HEK293 (cell line): ENCODE measurements at regions not wholly inside any gene's neighbourhood (a gene's known extent, or its start where the extent isn't known, plus 50 kb on each side); places are given as distances from the start of the nearest gene placed in this dataset.

ENCODE experiments used
- CTCF ChIA-PET: fragments of 350-600 bp; formaldehyde crosslinking; extraction: SDS; loops from one replicate; lab custom pipeline; 2021; ENCODE audit warnings: antibody characterized with exemption; lab: Yijun Ruan, JAX
- POLR2A ChIA-PET: fragments of 300-600 bp; formaldehyde crosslinking; extraction: SDS; loops from one replicate; lab custom pipeline; 2020; ENCODE audit warnings: antibody characterized with exemption, inconsistent platforms; lab: Yijun Ruan, JAX
- H3K27ac ChIP-seq: fragments of 200-500 bp; sonication (Bioruptor generic); 2 replicates; pipeline ENCODE4 v1.5.1; 2014; ENCODE audit warnings: low read depth, low read length, control low read depth, inconsistent platforms; ENCODE audit errors: extremely low read depth
- H3K36me3 ChIP-seq, 2 experiments: fragments of 200-500 bp in 1 of 2; sonication (Bioruptor generic) in 1 of 2; 1 replicate in 1 of 2; 2 replicates in 1 of 2; pipeline ENCODE4 v1.5.1; 2014 to 2017; ENCODE audit warnings: inconsistent platforms in 2 of 2, low read length in 2 of 2; ENCODE audit not compliant: control insufficient read depth in 2 of 2, insufficient read depth in 1 of 2
- H3K4me1 ChIP-seq: fragments of 200-500 bp; sonication (Bioruptor generic); 2 replicates; pipeline ENCODE4 v1.5.1; 2014; ENCODE audit warnings: mild to moderate bottlenecking, low read length, inconsistent platforms; ENCODE audit not compliant: control insufficient read depth, insufficient read depth
- H3K4me3 ChIP-seq: 2 replicates; pipeline ENCODE4 v1.5.1; 2011; ENCODE audit warnings: low read depth, mild to moderate bottlenecking, control low read depth, low read length, moderate library complexity
- H3K9me3 ChIP-seq: fragments of 200-500 bp; sonication (Bioruptor generic); 2 replicates; pipeline ENCODE4 v1.5.1; 2014; ENCODE audit warnings: low read depth, low read length, inconsistent platforms; ENCODE audit not compliant: control insufficient read depth, insufficient read depth
- KLF9 ChIP-seq: fragments of 450-650 bp; formaldehyde crosslinking; IDR thresholded peaks from 2 replicates; pipeline ENCODE4 v1.5.1; 2016; ENCODE audit warnings: missing biosample characterization, missing genetic modification characterization, low read depth
- OVOL3 ChIP-seq: fragments of 450-650 bp; formaldehyde crosslinking; IDR thresholded peaks from 2 replicates; pipeline ENCODE4 v1.5.1; 2016; ENCODE audit warnings: missing biosample characterization, missing genetic modification characterization
- PRDM1 ChIP-seq: fragments of 450-650 bp; formaldehyde crosslinking; IDR thresholded peaks from 2 replicates; pipeline ENCODE4; 2016; ENCODE audit warnings: missing biosample characterization, missing genetic modification characterization
- ZBTB7A ChIP-seq: fragments of 450-650 bp; formaldehyde crosslinking; IDR thresholded peaks from 2 replicates; pipeline ENCODE4 v1.5.1; 2016; ENCODE audit warnings: low read depth, missing biosample characterization, missing genetic modification characterization
- ZFP41 ChIP-seq: fragments of 450-650 bp; formaldehyde crosslinking; IDR thresholded peaks from 2 replicates; pipeline ENCODE4 v1.5.1; 2016; ENCODE audit warnings: missing biosample characterization, missing genetic modification characterization, borderline replicate concordance
- ZNF302 ChIP-seq: fragments of 450-650 bp; formaldehyde crosslinking; IDR thresholded peaks from 2 replicates; pipeline ENCODE4 v1.5.1; 2016; ENCODE audit warnings: missing biosample characterization, missing genetic modification characterization, low read depth
- ZNF561 ChIP-seq: fragments of 450-650 bp; IDR thresholded peaks from 2 replicates; pipeline ENCODE4 v1.5.1; 2018; ENCODE audit warnings: missing biosample characterization, missing genetic modification characterization, borderline replicate concordance
- ZNF654 ChIP-seq: fragments of 450-650 bp; formaldehyde crosslinking; IDR thresholded peaks from 2 replicates; pipeline ENCODE4 v1.5.1; 2016; ENCODE audit warnings: low read depth, missing biosample characterization, missing genetic modification characterization
- ZNF664 ChIP-seq: fragments of 450-650 bp; formaldehyde crosslinking; IDR thresholded peaks from 2 replicates; pipeline ENCODE4 v1.5.1; 2016; ENCODE audit warnings: missing biosample characterization, missing genetic modification characterization
- ZNF677 ChIP-seq: fragments of 450-650 bp; IDR thresholded peaks from 2 replicates; pipeline ENCODE4 v1.5.0; 2018; ENCODE audit warnings: missing biosample characterization, mild to moderate bottlenecking, missing genetic modification characterization, moderate library complexity
- ZNF76 ChIP-seq: fragments of 450-650 bp; formaldehyde crosslinking; IDR thresholded peaks from 2 replicates; pipeline ENCODE4; 2016; ENCODE audit warnings: low read depth, missing biosample characterization, missing genetic modification characterization, borderline replicate concordance
- TF ChIP-seq, protein P1 (sequence below): fragments of 450-650 bp; formaldehyde crosslinking; IDR thresholded peaks from 2 replicates; pipeline ENCODE4 v1.5.1; 2016; ENCODE audit warnings: missing biosample characterization, missing genetic modification characterization
- TF ChIP-seq, protein P2 (sequence below): fragments of 450-650 bp; IDR thresholded peaks from 2 replicates; pipeline ENCODE4 v1.5.1; 2018; ENCODE audit warnings: missing biosample characterization, mild to moderate bottlenecking, missing genetic modification characterization
- TF ChIP-seq, protein P3 (sequence below): fragments of 450-650 bp; formaldehyde crosslinking; IDR thresholded peaks from 2 replicates; pipeline ENCODE4 v1.5.1; 2016; ENCODE audit warnings: missing biosample characterization, missing genetic modification characterization
- TF ChIP-seq, protein P4 (sequence below): fragments of 450-650 bp; formaldehyde crosslinking; IDR thresholded peaks from 2 replicates; pipeline ENCODE4 v1.5.1; 2016; ENCODE audit warnings: missing biosample characterization, missing genetic modification characterization, borderline replicate concordance

DNA sequence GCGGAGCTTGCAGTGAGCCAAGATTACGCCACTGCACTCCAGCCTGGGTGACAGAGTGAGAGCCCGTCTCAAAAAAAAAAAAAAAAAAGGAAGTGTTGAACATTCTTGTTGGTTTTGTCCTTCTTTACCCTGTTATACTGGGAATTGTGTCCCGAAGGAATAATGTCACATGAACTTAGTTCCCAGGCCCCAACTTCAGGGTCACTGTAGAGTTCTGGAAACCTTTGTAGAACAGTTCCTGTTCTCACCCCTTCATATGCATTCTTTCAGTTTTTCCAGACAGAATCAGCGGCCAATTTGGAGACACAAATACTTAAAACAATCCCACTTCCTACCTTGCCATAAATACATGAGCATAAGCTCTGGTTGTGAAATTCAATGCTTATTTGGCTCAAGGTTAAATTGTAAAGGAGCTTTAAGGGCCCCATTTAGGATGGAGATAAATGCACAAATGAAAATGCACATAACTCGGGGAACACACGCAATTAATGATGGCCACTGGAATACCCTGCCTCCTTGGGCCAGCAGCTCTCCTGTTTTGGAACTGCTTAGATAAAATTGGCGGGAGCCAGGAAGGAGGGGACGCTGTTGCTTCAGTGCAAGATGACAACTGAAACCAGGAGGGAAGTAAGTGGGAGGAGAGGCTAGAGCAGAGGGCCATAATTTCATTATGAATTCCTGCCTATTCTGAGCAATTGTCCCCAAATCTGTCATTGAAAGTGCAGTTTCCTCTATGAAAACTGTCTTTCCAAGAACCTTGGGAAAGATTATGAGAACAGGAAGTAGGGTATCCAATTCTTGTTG, 153.7 kb downstream of the FGF1 start:
- no peaks in the 10 kb centered on the region for H3K4me1 ChIP-seq

DNA sequence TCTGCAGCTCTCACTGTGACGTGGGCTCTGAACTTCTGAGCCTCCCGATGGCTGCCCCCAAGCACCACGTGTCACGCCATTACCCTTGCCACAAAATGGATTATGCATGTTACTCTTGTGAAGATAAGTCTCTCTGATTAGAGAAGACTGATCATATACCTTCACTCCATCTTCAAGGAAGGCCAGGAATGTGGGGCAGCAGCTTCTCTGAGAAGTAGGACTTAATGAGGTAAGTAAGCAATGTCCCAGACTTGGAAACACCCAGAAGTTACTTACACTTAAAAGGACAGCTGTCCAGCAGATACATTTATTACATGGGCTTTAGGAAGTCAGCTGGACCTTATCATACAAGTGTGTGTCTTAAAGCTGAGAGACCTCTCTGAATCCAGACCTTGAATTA, 155.0 kb downstream of the FGF1 start:
- CTCF ChIA-PET, result interaction anchor here (0.7 kb wide), 1 partner anchor 71 kb away, joined by 3 read pairs; no protein-coding TSS in a partner anchor

More for the DNA sequence above, 153.7 kb downstream of the FGF1 start:
- TF ChIP-seq ZNF677 (no peak), ZFP41 (tag by site-specific recombination) (no peak), ZNF664 (no peak), ZNF654 (tag by site-specific recombination) (no peak), PRDM1 (tag by site-specific recombination) (no peak), ZBTB7A (no peak), ZNF561 (no peak), KLF9 (tag by site-specific recombination) (no peak), ZNF76 (tag by site-specific recombination) (no peak)
- TF ChIP-seq, protein P1, sequence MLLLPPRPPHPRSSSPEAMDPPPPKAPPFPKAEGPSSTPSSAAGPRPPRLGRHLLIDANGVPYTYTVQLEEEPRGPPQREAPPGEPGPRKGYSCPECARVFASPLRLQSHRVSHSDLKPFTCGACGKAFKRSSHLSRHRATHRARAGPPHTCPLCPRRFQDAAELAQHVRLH (tag by site-specific recombination), result no peak
- TF ChIP-seq, protein P2, sequence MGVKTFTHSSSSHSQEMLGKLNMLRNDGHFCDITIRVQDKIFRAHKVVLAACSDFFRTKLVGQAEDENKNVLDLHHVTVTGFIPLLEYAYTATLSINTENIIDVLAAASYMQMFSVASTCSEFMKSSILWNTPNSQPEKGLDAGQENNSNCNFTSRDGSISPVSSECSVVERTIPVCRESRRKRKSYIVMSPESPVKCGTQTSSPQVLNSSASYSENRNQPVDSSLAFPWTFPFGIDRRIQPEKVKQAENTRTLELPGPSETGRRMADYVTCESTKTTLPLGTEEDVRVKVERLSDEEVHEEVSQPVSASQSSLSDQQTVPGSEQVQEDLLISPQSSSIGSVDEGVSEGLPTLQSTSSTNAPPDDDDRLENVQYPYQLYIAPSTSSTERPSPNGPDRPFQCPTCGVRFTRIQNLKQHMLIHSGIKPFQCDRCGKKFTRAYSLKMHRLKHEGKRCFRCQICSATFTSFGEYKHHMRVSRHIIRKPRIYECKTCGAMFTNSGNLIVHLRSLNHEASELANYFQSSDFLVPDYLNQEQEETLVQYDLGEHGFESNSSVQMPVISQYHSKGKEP (tag by site-specific recombination), result no peak
- Histone ChIP-seq H3K9me3 (no peaks in the 10 kb centered on the region; the same call in 1 of the 2 replicates), H3K27ac (no peak overlapping the region), H3K36me3 (no peaks in the 10 kb centered on the region), H3K4me3 (no peak overlapping the region)
- ChIA-PET CTCF (no interaction called here), POLR2A (no interaction called here)

More for the DNA sequence above, 155.0 kb downstream of the FGF1 start:
- TF ChIP-seq, protein P3, sequence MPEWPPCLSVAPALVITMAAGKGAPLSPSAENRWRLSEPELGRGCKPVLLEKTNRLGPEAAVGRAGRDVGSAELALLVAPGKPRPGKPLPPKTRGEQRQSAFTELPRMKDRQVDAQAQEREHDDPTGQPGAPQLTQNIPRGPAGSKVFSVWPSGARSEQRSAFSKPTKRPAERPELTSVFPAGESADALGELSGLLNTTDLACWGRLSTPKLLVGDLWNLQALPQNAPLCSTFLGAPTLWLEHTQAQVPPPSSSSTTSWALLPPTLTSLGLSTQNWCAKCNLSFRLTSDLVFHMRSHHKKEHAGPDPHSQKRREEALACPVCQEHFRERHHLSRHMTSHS (tag by site-specific recombination), result no peak
- TF ChIP-seq ZNF302 (tag by site-specific recombination), result no peak
- TF ChIP-seq, protein P4, sequence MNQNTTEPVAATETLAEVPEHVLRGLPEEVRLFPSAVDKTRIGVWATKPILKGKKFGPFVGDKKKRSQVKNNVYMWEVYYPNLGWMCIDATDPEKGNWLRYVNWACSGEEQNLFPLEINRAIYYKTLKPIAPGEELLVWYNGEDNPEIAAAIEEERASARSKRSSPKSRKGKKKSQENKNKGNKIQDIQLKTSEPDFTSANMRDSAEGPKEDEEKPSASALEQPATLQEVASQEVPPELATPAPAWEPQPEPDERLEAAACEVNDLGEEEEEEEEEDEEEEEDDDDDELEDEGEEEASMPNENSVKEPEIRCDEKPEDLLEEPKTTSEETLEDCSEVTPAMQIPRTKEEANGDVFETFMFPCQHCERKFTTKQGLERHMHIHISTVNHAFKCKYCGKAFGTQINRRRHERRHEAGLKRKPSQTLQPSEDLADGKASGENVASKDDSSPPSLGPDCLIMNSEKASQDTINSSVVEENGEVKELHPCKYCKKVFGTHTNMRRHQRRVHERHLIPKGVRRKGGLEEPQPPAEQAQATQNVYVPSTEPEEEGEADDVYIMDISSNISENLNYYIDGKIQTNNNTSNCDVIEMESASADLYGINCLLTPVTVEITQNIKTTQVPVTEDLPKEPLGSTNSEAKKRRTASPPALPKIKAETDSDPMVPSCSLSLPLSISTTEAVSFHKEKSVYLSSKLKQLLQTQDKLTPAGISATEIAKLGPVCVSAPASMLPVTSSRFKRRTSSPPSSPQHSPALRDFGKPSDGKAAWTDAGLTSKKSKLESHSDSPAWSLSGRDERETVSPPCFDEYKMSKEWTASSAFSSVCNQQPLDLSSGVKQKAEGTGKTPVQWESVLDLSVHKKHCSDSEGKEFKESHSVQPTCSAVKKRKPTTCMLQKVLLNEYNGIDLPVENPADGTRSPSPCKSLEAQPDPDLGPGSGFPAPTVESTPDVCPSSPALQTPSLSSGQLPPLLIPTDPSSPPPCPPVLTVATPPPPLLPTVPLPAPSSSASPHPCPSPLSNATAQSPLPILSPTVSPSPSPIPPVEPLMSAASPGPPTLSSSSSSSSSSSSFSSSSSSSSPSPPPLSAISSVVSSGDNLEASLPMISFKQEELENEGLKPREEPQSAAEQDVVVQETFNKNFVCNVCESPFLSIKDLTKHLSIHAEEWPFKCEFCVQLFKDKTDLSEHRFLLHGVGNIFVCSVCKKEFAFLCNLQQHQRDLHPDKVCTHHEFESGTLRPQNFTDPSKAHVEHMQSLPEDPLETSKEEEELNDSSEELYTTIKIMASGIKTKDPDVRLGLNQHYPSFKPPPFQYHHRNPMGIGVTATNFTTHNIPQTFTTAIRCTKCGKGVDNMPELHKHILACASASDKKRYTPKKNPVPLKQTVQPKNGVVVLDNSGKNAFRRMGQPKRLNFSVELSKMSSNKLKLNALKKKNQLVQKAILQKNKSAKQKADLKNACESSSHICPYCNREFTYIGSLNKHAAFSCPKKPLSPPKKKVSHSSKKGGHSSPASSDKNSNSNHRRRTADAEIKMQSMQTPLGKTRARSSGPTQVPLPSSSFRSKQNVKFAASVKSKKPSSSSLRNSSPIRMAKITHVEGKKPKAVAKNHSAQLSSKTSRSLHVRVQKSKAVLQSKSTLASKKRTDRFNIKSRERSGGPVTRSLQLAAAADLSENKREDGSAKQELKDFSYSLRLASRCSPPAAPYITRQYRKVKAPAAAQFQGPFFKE (tag by site-specific recombination), result no peak
- no peak for TF ChIP-seq OVOL3 (tag by site-specific recombination)
- Histone ChIP-seq H3K4me1 (no peaks in the 10 kb centered on the region), H3K9me3 (no peaks in the 10 kb centered on the region; the same call in 1 of the 2 replicates), H3K27ac (no peak overlapping the region), H3K4me3 (no peak overlapping the region), H3K36me3 (no peaks in the 10 kb centered on the region)
- POLR2A ChIA-PET, result no interaction called here
